ENCODE measurements at regions not wholly inside any gene's neighbourhood (a gene's known extent, or its start where the extent isn't known, plus 50 kb on each side); places are given as distances from the start of the nearest gene placed in this dataset.

- TF ChIP-seq CTCF (IDR thresholded peaks at IDR 0.05) = no peak
- no peak for DNase-seq (ENCODE audit: low spot score)
- Mint-ChIP-seq H3K27ac (ENCODE audit: unreplicated experiment) (no peak overlapping the region), H3K9me3 (ENCODE audit: low read depth) (no peaks in the 10 kb centered on the region), H3K4me3 (ENCODE audit: unreplicated experiment) (no peak overlapping the region), H3K4me1 (ENCODE audit: low read depth) (no peaks in the 10 kb centered on the region), H3K27me3 (ENCODE audit: low read depth) (peaks cover 3% of the 10 kb centered on the region), H3K36me3 (ENCODE audit: low read depth) (no peaks in the 10 kb centered on the region)
Observed at GRCh38 chr6:163691049-163691448, 276.5 kb downstream of the QKI start.

GRCh38 chr6:163688739-163689362 lies 274.3 kb downstream of the QKI start:
- TF ChIP-seq CTCF (IDR thresholded peaks at IDR 0.05) = no peak
- Mint-ChIP-seq H3K9me3 (ENCODE audit: low read depth) (no peaks in the 10 kb centered on the region), H3K27ac (ENCODE audit: unreplicated experiment) (no peak overlapping the region), H3K4me3 (ENCODE audit: unreplicated experiment) (no peak overlapping the region), H3K4me1 (ENCODE audit: low read depth) (no peaks in the 10 kb centered on the region), H3K27me3 (ENCODE audit: low read depth) (peaks cover 6% of the 10 kb centered on the region), H3K36me3 (ENCODE audit: low read depth) (no peaks in the 10 kb centered on the region)
- DNase-seq (ENCODE audit: low spot score) = no peak

GRCh38 chr6:163687075-163687474 lies 272.6 kb downstream of the QKI start:
- no peak for TF ChIP-seq CTCF (IDR thresholded peaks at IDR 0.05)
- Mint-ChIP-seq H3K27ac (ENCODE audit: unreplicated experiment) (no peak overlapping the region), H3K9me3 (ENCODE audit: low read depth) (peaks cover 3% of the 10 kb centered on the region), H3K36me3 (ENCODE audit: low read depth) (no peaks in the 10 kb centered on the region), H3K4me3 (ENCODE audit: unreplicated experiment) (no peak overlapping the region), H3K4me1 (ENCODE audit: low read depth) (no peaks in the 10 kb centered on the region), H3K27me3 (ENCODE audit: low read depth) (peaks cover 6% of the 10 kb centered on the region)
- DNase-seq (ENCODE audit: low spot score) = no peak

GRCh38 chr6:163686301-163686700 lies 271.8 kb downstream of the QKI start:
- TF ChIP-seq CTCF (IDR thresholded peaks at IDR 0.05) = no peak
- Mint-ChIP-seq H3K4me1 (ENCODE audit: low read depth) (no peaks in the 10 kb centered on the region), H3K36me3 (ENCODE audit: low read depth) (no peaks in the 10 kb centered on the region), H3K9me3 (ENCODE audit: low read depth) (peaks cover 3% of the 10 kb centered on the region), H3K27ac (ENCODE audit: unreplicated experiment) (no peak overlapping the region), H3K27me3 (ENCODE audit: low read depth) (peaks cover 6% of the 10 kb centered on the region), H3K4me3 (ENCODE audit: unreplicated experiment) (no peak overlapping the region)
- DNase-seq (ENCODE audit: low spot score) = no peak

GRCh38 chr6:163683105-163683622 lies 268.6 kb downstream of the QKI start:
- Mint-ChIP-seq H3K36me3 (ENCODE audit: low read depth) (no peaks in the 10 kb centered on the region), H3K4me1 (ENCODE audit: low read depth) (no peaks in the 10 kb centered on the region), H3K4me3 (ENCODE audit: unreplicated experiment) (no peak overlapping the region), H3K9me3 (ENCODE audit: low read depth) (peaks cover 3% of the 10 kb centered on the region), H3K27me3 (ENCODE audit: low read depth) (peaks cover 10% of the 10 kb centered on the region), H3K27ac (ENCODE audit: unreplicated experiment) (no peak overlapping the region)
- DNase-seq (ENCODE audit: low spot score) = no peak
- no peak for TF ChIP-seq CTCF (IDR thresholded peaks at IDR 0.05)
